ENCODE measurements at regions not wholly inside any gene's neighbourhood (a gene's known extent, or its start where the extent isn't known, plus 50 kb on each side); places are given as distances from the start of the nearest gene placed in this dataset.
"Not testable (repeated sequence)": the region's sequence is repeated elsewhere in the genome, so short reads cannot be mapped to it uniquely, and the experiment has no call there.

DNA sequence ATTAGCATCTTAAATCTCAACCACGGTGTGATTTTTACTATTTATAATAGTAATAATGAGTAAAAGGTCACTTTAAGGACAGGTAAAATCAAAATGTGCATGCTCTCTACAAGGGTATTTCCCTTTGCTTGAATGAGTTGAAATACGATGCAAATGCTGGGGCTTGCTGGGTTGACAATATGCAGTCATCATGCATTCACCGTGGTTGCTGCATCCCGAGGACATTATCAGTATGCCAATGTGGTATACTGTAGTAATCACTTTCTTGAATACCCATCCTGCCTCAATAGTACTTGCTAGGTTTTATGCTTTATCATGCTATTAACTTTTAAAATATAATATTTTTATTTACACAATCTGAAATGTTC, 637.9 kb downstream of the COL12A1 start:
- H3K27ac Mint-ChIP-seq; H3K27me3 Mint-ChIP-seq; H3K36me3 Mint-ChIP-seq; H3K9me3 Mint-ChIP-seq; H3K4me1 Mint-ChIP-seq (ENCODE audit: low read depth in 2 of 2); H3K4me3 Mint-ChIP-seq; DNase-seq (ENCODE audit: low spot score); ATAC-seq: not testable (repeated sequence)

DNA sequence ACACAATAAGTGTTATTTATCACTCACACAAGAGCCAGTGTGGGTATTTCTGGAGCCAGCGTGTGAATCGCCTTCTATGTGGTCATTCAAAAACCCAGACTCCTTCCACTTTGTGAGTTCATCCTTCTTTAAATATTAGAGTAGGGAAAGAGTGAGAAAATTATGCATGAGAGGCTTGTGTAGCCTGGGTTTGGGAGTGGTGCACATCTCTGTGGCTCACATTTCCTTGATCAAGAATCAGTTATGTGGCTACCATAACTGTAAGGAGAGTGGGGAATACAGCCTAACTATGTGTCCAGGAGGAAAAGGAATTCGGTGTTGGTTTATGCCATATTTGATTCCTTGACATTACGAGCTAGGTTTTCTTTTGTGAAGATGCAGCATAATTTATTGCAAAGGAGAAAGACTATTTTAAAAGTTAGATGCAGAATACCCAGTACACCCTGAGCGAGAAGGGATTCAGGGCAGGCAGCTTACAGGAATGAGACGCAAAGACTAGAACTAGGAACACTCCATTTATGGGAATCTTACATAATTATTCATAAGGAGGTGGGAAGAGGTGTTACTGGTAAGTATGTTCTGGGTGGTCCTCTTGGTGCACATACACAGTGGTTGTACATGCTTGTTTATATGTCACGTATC, 638.5 kb downstream of the COL12A1 start:
- ATAC-seq, result no peak
- H3K9me3 Mint-ChIP-seq, result peaks cover 3% of the 10 kb centered on the region
- H3K27ac Mint-ChIP-seq, result no peak overlapping the region

DNA sequence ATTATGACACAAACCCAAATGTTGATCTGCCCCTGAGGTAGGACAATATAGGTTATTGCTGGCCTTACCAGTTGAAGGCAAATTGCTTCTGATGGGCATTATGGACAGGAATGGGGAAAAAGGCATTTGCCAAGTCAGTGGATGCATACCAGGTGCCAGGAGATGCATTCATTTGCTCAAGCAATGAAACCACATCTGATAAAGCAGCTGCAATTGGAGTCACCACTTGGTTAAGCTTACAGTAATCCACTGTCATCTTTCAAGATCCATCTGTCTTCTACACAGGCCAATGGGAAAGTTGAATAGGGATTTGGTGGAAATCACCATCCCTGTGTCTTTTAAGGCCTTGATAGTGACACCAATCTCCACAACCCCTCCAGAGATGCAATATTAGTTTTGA, 648.6 kb downstream of the COL12A1 start:
- Mint-ChIP-seq H3K36me3 (no peaks in the 10 kb centered on the region), H3K9me3 (peaks cover 10% of the 10 kb centered on the region), H3K27me3 (no peaks in the 10 kb centered on the region), H3K4me1 (ENCODE audit: low read depth in 2 of 2) (no peaks in the 10 kb centered on the region), H3K27ac (no peak overlapping the region), H3K4me3 (no peak overlapping the region)
- ATAC-seq, result no peak
- no peak for DNase-seq (ENCODE audit: low spot score)

More for the DNA sequence above, 638.5 kb downstream of the COL12A1 start:
- no peak for DNase-seq (ENCODE audit: low spot score)
- Mint-ChIP-seq H3K4me3 (no peak overlapping the region), H3K36me3 (no peaks in the 10 kb centered on the region), H3K4me1 (ENCODE audit: low read depth in 2 of 2) (no peaks in the 10 kb centered on the region), H3K27me3 (no peaks in the 10 kb centered on the region)

DNA sequence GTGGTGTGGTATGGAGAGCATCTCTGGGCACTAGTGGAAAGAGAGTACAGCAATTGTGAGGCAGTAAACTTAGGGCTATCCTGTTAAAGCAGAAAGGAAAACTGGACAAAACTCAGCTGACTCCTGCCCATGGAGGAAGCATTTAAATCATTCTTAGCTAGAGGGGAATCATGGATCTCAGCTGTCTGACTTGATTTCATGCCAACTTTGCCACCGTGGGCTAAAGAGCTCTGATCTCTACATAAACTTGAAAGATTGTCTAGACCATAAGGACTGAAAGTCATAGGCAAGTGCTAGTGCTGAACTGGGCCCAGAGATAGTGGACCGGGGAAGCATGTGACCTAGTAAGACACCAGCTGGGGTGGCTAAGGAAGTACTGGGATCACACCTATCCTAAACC, 651.8 kb downstream of the COL12A1 start:
- H3K27me3 Mint-ChIP-seq, result no peaks in the 10 kb centered on the region
- ATAC-seq (no peak), DNase-seq (ENCODE audit: low spot score) (no peak)
- H3K27ac Mint-ChIP-seq, result no peak overlapping the region
- H3K4me3 Mint-ChIP-seq, result no peak overlapping the region
- H3K4me1 Mint-ChIP-seq (ENCODE audit: low read depth in 2 of 2), result no peaks in the 10 kb centered on the region
- H3K36me3 Mint-ChIP-seq, result no peaks in the 10 kb centered on the region
- H3K9me3 Mint-ChIP-seq, result peaks cover 10% of the 10 kb centered on the region

DNA sequence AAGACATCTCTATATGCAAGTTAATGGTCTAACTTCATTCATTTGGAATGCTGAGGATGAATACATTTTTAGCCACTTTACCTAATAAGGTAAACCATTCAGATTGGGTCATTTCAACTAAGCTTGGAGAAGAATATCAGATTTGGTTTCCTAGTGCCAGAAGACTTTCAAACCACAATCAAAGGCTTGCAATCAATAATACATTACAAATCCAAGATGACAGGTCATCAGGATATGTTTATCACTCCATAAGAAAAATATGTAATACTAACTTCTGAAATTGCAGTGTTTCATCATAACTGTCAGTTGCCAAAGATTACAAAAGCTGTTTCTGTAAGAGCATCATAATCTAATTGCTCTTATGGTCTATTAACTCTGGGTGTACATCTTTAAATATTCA, 654.0 kb downstream of the COL12A1 start:
- no peaks in the 10 kb centered on the region for H3K27me3 Mint-ChIP-seq
- no peak overlapping the region for H3K4me3 Mint-ChIP-seq
- ATAC-seq (no peak), DNase-seq (ENCODE audit: low spot score) (no peak)
- no peak overlapping the region for H3K27ac Mint-ChIP-seq
- no peaks in the 10 kb centered on the region for H3K4me1 Mint-ChIP-seq (ENCODE audit: low read depth in 2 of 2)
- peaks cover 11% of the 10 kb centered on the region for H3K9me3 Mint-ChIP-seq
- H3K36me3 Mint-ChIP-seq, result no peaks in the 10 kb centered on the region

DNA sequence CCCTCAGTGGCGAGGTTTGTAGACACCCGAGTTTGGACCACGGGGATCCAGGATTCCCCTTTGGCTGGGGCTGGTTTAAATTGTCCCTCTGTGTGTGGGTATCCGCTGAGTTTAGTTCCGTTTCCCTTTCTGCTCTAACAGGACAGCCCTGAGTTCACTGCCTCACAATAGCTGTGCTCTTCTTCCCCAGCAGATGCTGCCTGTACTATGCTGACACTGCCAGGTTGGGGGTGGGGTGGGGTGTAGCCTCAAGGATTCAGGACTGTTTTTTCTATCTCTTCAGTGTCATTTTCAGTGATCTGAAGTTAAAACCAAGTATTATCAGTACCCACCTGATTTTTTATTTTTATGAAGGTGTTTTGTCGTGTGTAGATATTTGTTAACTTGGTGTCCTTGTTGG, 655.0 kb downstream of the COL12A1 start:
- Mint-ChIP-seq H3K27ac (no peak overlapping the region), H3K9me3 (peaks cover 11% of the 10 kb centered on the region), H3K27me3 (no peaks in the 10 kb centered on the region), H3K4me1 (ENCODE audit: low read depth in 2 of 2) (no peaks in the 10 kb centered on the region), H3K36me3 (no peaks in the 10 kb centered on the region), H3K4me3 (no peak overlapping the region)
- DNase-seq (ENCODE audit: low spot score), result no peak
- ATAC-seq, result no peak

DNA sequence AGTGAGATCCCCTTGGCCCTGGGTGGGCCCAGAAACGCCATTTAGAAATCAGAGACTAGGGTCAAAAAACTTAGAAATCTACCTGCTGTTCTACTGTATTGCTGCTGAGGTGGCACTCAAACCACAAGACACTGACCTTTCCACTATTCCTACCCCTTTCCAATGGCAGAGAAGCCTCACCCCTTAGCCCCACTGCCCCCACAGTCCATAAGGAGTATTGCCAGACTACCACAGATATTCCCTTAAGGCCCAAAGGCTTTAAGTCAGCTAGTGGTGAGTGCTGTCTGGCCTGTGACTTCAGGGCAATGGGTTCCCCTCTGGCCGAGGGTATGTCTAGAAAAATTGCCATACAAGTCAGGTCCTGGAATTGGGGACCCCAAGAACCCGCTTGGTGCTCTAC, 656.1 kb downstream of the COL12A1 start:
- Mint-ChIP-seq H3K27me3 (no peaks in the 10 kb centered on the region), H3K36me3 (no peaks in the 10 kb centered on the region), H3K4me1 (ENCODE audit: low read depth in 2 of 2) (no peaks in the 10 kb centered on the region), H3K4me3 (no peak overlapping the region), H3K9me3 (peaks cover 7% of the 10 kb centered on the region), H3K27ac (no peak overlapping the region)
- DNase-seq (ENCODE audit: low spot score), result no peak
- no peak for ATAC-seq

DNA sequence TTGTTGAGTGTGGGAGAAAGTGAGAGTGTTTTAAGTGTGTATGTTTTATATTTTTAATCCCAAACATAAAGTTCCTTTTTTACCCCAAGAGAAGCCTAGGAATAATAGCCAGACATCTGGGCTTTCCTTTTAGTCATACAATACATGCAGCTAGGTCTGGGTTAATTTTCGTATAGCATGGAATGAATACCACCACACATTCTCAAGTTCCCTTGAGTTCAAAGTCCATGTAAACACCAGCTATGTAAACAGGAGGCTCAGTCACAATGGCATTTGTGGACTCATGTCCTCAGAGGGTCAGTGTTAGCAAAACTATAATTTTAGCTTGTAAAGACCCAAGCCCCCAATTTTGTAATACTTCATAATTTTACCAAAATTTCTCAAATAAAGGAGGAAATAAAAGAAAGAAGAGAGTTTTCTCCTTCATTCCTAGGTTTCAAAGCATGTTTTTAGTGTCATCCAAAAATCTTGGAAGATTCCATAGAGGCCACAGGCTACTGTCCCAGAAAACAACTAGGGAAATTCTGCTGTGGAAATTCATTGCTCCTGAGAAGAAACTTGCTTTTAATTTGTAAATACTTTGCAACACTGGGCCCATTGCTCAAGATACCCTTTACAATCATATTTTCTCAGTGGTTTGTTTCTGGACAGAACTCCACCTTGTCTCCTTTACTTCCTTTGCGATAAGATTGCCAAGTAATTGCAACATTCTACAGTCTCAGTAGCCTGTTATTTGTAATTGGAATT, 671.2 kb downstream of the COL12A1 start:
- no peak overlapping the region for H3K4me3 Mint-ChIP-seq
- H3K9me3 Mint-ChIP-seq, result peaks cover 10% of the 10 kb centered on the region
- no peak for ATAC-seq
- H3K4me1 Mint-ChIP-seq (ENCODE audit: low read depth in 2 of 2), result no peaks in the 10 kb centered on the region
- no peaks in the 10 kb centered on the region for H3K36me3 Mint-ChIP-seq
- DNase-seq (ENCODE audit: low spot score), result no peak
- no peaks in the 10 kb centered on the region for H3K27me3 Mint-ChIP-seq
- no peak overlapping the region for H3K27ac Mint-ChIP-seq

DNA sequence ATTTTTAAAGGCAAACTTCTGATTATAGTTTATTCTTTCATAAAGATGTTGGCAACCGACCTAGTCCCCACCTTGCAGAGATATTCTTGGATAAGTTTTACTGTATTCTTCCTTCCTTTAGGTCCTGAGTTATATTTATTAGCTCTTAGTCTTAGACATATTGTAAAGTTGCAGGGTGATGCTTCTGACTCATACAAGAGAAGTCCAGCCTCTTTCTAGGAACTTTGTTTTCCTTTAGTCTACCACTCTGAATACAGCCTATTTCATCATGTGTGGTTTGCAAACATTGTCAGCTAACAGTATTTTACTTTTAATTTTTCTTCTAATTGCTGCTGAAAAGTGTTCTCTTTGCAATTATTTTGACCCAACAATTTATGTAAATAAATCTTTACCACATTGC, 686.7 kb downstream of the COL12A1 start:
- H3K27me3 Mint-ChIP-seq, result no peaks in the 10 kb centered on the region
- no peak overlapping the region for H3K4me3 Mint-ChIP-seq
- H3K27ac Mint-ChIP-seq, result no peak overlapping the region
- H3K4me1 Mint-ChIP-seq (ENCODE audit: low read depth in 2 of 2), result no peaks in the 10 kb centered on the region
- peaks cover 11% of the 10 kb centered on the region for H3K9me3 Mint-ChIP-seq
- no peaks in the 10 kb centered on the region for H3K36me3 Mint-ChIP-seq
- no peak for ATAC-seq
- no peak for DNase-seq (ENCODE audit: low spot score)

DNA sequence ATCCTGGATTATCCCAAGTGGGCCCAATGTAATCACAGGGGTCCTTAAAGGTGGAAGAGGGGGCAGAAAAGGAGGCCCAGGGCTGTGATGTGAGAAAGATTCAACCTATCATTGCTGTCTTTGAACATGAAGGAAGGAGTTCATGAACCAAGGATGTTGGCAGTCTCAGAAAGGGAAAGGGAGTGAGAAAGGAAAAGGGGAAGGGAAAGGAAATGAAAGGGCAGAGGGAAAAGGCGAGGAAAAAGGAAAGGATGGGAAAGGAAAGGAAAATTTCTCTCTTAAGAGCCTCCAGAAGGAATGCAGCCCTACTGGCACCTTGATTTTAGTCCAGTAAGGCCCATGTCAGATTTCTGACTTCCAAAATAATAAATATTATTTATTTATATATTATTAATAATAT, 687.8 kb downstream of the COL12A1 start:
- DNase-seq (ENCODE audit: low spot score) (no peak), ATAC-seq (no peak)
- no peak overlapping the region for H3K4me3 Mint-ChIP-seq
- H3K4me1 Mint-ChIP-seq (ENCODE audit: low read depth in 2 of 2), result no peaks in the 10 kb centered on the region
- H3K36me3 Mint-ChIP-seq, result no peaks in the 10 kb centered on the region
- no peaks in the 10 kb centered on the region for H3K27me3 Mint-ChIP-seq
- H3K27ac Mint-ChIP-seq, result no peak overlapping the region
- peaks cover 11% of the 10 kb centered on the region for H3K9me3 Mint-ChIP-seq

DNA sequence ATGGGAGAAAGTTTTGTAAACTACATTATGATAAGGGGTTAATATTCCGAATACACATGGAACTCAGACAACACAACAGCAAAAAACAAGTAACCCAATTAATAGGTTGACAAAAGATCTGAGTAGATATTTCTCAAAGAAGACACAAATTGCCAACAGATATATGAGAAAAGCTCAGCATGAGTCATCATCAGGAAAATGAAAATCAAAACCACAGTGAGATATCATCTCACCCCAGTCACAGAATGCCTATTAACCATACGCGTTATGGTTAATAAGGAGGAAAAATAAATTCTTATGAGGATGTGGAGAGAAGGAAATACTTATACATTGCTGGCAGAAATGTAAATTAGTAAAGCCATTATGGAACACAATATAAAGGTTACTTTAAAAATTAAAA, 695.0 kb downstream of the COL12A1 start:
- no peak overlapping the region for H3K27ac Mint-ChIP-seq
- H3K4me1 Mint-ChIP-seq (ENCODE audit: low read depth in 2 of 2), result no peaks in the 10 kb centered on the region
- no peaks in the 10 kb centered on the region for H3K27me3 Mint-ChIP-seq
- H3K36me3 Mint-ChIP-seq, result peaks cover under 1% of the 10 kb centered on the region
- ATAC-seq, result no peak
- no peak for DNase-seq (ENCODE audit: low spot score)
- no peak overlapping the region for H3K4me3 Mint-ChIP-seq
- H3K9me3 Mint-ChIP-seq, result peaks cover 16% of the 10 kb centered on the region

DNA sequence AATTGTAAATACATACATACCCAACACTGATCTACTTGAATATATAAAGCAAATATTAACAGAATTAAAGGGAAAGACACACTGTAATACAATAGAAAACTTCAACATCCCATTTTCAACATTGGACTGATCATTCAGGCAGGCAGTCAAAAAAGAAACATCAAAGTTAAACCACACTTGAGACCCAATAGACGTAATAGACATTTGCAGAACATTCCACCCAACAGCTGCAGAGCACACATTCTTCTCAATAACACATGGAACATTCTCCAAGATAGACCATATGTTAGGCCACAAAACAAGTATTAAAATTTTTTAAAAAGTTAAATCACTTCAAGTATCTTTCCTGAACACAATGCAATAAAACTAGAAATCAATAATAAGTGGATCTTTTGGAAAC, 698.2 kb downstream of the COL12A1 start:
- Mint-ChIP-seq H3K4me1 (ENCODE audit: low read depth in 2 of 2) (no peaks in the 10 kb centered on the region), H3K27me3 (no peaks in the 10 kb centered on the region), H3K27ac (no peak overlapping the region), H3K36me3 (peaks cover 8% of the 10 kb centered on the region), H3K9me3 (peaks cover 21% of the 10 kb centered on the region), H3K4me3 (no peak overlapping the region)
- no peak for DNase-seq (ENCODE audit: low spot score)
- no peak for ATAC-seq

DNA sequence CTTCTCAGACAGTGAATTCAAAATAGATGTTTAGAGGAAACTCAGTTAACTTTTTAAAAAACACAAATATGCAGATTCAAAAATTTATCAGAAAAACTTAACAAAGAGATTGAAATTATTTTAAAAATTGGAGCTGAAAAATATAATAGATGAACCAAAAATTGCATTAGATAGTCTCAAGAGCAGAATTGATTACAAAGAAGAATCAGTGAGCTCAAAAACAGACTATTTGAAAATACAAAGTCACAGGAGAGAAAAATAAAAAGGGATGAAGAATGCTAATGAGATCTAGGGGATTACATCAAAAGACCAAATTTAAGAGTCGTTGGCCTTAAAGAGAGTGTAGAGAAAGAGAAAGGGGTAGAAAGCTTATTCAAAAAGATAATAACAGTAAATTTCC, 700.5 kb downstream of the COL12A1 start:
- H3K27ac Mint-ChIP-seq, result no peak overlapping the region
- DNase-seq (ENCODE audit: low spot score) (no peak), ATAC-seq (no peak)
- no peaks in the 10 kb centered on the region for H3K27me3 Mint-ChIP-seq
- H3K4me3 Mint-ChIP-seq, result no peak overlapping the region
- peaks cover 8% of the 10 kb centered on the region for H3K36me3 Mint-ChIP-seq
- H3K4me1 Mint-ChIP-seq (ENCODE audit: low read depth in 2 of 2), result no peaks in the 10 kb centered on the region
- H3K9me3 Mint-ChIP-seq, result peaks cover 18% of the 10 kb centered on the region

DNA sequence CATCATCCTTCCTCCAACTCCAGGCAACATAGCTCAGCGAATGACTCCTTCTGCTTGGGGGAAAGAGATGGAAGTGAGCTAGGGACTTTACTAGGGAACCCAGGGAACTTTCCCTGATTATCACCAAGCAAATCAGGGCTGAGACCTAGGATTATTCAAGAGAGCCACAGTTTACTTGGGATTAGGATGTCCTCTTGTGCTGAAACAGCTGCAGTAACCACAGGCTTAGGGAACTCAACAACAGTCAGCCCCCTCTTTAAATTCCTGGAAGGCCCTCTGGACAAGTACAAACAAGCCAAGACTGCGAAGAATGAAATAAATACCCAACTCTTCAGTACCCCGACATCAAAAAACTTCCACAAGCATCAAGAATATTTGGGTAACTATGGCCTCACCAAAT, 700.9 kb downstream of the COL12A1 start:
- Mint-ChIP-seq H3K27me3 (no peaks in the 10 kb centered on the region), H3K4me1 (ENCODE audit: low read depth in 2 of 2) (no peaks in the 10 kb centered on the region), H3K9me3 (peaks cover 15% of the 10 kb centered on the region), H3K36me3 (peaks cover 8% of the 10 kb centered on the region), H3K27ac (no peak overlapping the region), H3K4me3 (no peak overlapping the region)
- DNase-seq (ENCODE audit: low spot score) (no peak), ATAC-seq (no peak)

DNA sequence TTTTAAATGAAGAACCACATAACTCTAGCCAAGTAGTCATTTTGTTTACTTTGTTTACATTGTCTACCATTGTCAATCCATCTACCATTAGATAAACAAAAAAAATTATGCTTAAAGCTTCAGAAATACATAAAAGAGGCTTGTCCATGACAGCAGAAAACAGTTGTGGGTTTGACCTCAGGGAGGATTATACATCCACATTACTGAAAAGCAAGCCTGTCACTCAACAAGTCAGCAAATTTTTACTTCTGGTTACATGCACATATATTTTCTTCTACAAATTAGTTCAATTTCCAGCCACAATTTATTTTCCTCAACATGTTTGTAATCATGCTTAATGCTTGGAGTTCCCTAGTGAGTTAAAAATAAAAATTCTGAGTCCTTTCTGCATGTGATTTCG, 713.3 kb downstream of the COL12A1 start:
- Mint-ChIP-seq H3K27ac (no peak overlapping the region), H3K4me1 (ENCODE audit: low read depth in 2 of 2) (no peaks in the 10 kb centered on the region)

More for the DNA sequence above, 713.3 kb downstream of the COL12A1 start:
- no peak for DNase-seq (ENCODE audit: low spot score)
- Mint-ChIP-seq H3K36me3 (no peaks in the 10 kb centered on the region), H3K9me3 (peaks cover 6% of the 10 kb centered on the region), H3K4me3 (no peak overlapping the region), H3K27me3 (no peaks in the 10 kb centered on the region)
- ATAC-seq, result no peak

Measured in natural killer cell treated with Interleukin-12 subunit alpha and Interleukin-12 subunit beta and Interleukin-15 and Interleukin-18, amount 100 ng/mL, for 72 hours (primary cell).